HCEC 1CT (cell line): ENCODE measurements at regions not wholly inside any gene's neighbourhood (a gene's known extent, or its start where the extent isn't known, plus 50 kb on each side); places are given as distances from the start of the nearest gene placed in this dataset.
A peak's percentile ranks its signal among the peaks of the same experiment; 100 is the strongest.

Experiments used
- DNase-seq: peaks from one replicate; pipeline ENCODE4 v3.0.0-alpha.2; 2017

- no peak for DNase-seq
Measured at GRCh38 chrX:45975633-45976032, 569.6 kb downstream of the ZNF674 start.

GRCh38 chrX:45972636-45973035, 572.6 kb downstream of the ZNF674 start:
- no peak for DNase-seq

- no peak for DNase-seq
Measured at GRCh38 chrX:45959567-45959966, 585.7 kb downstream of the ZNF674 start.

- DNase-seq, result no peak
Measured at GRCh38 chrX:45956191-45956870, 588.9 kb downstream of the ZNF674 start.

- no peak for DNase-seq
Measured at GRCh38 chrX:45955661-45956060, 589.6 kb downstream of the ZNF674 start.

- no peak for DNase-seq
Measured at GRCh38 chrX:45954026-45954425, 591.2 kb downstream of the ZNF674 start.

GRCh38 chrX:45952030-45952429, 593.2 kb downstream of the ZNF674 start:
- DNase-seq, result no peak

- no peak for DNase-seq
Measured at GRCh38 chrX:45935408-45935807, 609.8 kb downstream of the ZNF674 start.

GRCh38 chrX:45912316-45912715, 632.9 kb downstream of the ZNF674 start:
- no peak for DNase-seq

- no peak for DNase-seq
Measured at GRCh38 chrX:45907786-45908185, 637.4 kb downstream of the ZNF674 start.

- no peak for DNase-seq
Measured at GRCh38 chrX:45903781-45904201, 641.4 kb downstream of the ZNF674 start.

GRCh38 chrX:45900766-45901615, 644.2 kb downstream of the ZNF674 start:
- peak; percentile 12 for DNase-seq

GRCh38 chrX:45894864-45895645, 650.2 kb downstream of the ZNF674 start:
- no peak for DNase-seq

GRCh38 chrX:45889471-45889870, 655.8 kb downstream of the ZNF674 start:
- DNase-seq, result peak; percentile 43

GRCh38 chrX:45888518-45888917, 656.7 kb downstream of the ZNF674 start:
- DNase-seq, result peak; percentile 17

GRCh38 chrX:45885931-45886330, 659.3 kb downstream of the ZNF674 start:
- no peak for DNase-seq

GRCh38 chrX:45879512-45879911, 665.7 kb downstream of the ZNF674 start:
- no peak for DNase-seq

- no peak for DNase-seq
Measured at GRCh38 chrX:45876206-45876605, 669.0 kb downstream of the ZNF674 start.

- DNase-seq, result no peak
Measured at GRCh38 chrX:45873781-45874180, 671.4 kb downstream of the ZNF674 start.

- no peak for DNase-seq
Measured at GRCh38 chrX:45872480-45872879, 671.8 kb upstream of the DIPK2B start.

- DNase-seq, result no peak
Measured at GRCh38 chrX:45868425-45868824, 667.7 kb upstream of the DIPK2B start.

- no peak for DNase-seq
Measured at GRCh38 chrX:45862801-45863200, 662.1 kb upstream of the DIPK2B start.

GRCh38 chrX:45860450-45860849, 659.8 kb upstream of the DIPK2B start:
- no peak for DNase-seq

- no peak for DNase-seq
Measured at GRCh38 chrX:45859407-45859806, 658.7 kb upstream of the DIPK2B start.
